NCI-H1048 (cell line): ENCODE measurements at regions not wholly inside any gene's neighbourhood (a gene's known extent, or its start where the extent isn't known, plus 50 kb on each side); places are given as distances from the start of the nearest gene placed in this dataset.

Experiments
- DNase-seq: peaks from one replicate; lab custom pipeline; 2025; lab: John Stamatoyannopoulos, UW

DNA sequence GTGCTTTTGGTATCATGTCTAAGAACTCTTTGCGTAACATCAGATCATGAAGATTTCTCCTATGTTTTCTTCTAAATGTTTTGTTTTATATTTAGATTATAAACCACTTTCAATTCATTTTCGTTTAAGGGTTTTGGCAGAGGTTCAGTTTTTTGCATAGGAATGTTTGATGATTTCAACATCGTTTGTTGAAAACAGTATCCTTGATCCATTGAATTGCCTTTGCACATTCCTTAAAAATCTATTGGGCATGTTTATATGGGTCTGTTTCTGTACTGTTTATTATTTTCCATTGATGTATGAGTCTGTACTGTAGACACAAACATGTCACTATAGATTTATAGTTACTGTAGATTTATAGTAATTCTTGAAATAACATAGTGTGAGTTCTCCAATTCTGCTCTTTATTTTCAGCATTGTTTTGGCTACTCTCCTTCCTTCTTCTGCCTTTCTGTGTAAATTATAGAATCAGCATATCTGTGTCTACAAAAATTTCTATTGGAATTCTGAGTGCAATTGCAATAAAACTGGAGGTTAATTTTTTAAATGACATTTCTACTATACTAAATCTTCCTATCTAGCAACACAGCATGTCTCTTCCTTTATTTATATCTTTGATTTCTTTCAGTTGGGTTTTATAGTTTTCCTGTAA, 374.0 kb downstream of the SV2B start:
- no peak for DNase-seq

DNA sequence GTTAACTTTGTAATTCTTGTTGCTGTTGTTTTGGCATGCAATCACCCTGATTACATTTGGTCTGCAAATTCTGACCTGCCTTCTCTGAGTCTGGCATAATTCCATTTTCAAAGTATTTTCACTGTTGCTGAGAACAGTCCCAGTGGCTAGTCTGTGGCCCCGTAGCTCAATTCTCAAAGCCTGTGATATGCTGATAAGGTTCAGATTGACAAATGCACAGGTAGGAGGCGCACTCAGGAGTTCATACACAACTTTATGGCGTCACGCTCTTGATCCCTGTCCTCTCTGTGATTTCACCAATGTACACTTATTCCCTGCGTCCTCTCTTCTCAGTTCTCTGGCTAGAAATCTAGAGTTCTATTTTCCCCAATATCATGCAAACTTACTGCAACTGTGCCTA, 376.6 kb upstream of the SLCO3A1 start:
- no peak for DNase-seq

DNA sequence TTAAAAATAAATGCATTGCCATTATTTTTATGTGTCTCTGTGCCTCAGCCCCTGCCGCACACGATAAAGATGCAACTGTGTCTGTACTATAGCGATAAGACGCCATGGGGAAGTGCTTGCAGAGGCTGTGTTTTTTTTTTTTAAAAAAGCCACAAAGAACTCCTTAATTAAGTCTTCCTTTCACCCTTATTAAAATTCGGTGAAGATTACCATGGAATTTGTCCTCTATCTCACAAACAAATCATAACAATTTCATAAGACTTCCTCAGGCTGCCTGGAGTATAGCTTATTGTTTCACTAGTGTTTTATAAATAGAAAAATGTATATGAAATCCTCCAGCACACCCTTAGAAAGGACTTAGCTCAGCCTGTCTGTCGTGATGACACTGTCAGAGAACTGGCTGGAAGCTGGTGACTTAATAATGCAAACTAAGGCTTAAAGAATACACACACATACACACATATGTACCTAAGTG, 374.8 kb upstream of the SLCO3A1 start:
- no peak for DNase-seq

DNA sequence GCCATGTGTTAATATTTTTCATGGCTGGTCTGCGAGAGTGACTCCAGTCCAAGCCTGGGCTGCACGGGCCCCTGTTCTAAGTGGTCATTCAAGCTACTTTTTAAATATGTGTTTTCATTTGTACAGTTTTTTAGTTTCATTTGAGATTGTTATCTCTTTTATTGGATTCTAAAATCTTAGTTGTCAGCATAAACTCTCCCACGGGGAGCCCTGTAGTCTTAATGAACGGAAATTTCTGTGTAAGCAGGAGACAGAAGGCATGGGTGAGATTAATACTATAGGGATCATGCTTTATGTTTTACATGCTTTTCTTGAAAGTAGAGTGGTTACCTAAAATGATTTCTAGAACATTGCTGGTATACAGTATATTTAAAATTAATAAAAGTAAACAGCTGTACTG, 373.1 kb upstream of the SLCO3A1 start:
- DNase-seq, result no peak

DNA sequence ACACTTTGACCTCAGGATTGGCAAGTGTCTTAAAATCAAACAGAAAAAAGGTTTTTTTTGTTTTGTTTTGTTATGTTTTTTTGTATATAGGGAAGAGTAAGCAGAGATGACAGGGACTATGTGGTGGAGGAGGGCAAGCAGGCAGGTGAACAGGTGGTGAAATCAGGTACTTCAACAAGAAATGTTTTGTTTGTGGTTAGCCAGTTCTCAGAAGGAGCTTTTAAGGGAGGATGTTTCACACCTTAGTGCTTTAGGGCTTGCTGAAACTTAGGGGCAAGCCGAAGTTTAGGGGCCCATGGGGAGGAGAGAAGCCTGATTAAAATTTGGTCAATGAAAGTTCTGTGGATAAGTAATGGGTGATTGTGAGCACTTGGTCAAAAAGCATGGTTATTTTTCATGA, 370.7 kb upstream of the SLCO3A1 start:
- DNase-seq, result no peak

DNA sequence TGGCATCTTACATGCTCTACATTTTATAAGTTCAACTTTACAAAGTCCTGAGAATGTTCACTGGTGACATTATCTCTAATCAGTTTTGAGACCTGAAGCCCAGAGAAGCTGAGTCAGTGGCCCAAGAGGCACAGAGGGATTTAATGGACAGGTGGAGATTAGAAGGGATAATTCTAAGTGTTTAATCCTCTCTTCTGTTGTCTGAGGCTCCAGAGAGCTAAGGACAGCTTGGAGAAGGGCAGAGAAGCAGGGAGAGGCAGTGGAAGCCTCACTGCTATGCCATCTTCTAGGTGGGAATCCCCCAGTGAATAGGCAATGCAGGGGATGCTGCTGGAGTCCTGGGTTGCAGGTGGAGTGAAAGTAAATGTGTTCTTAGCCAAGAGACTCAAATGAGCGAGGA, 369.4 kb upstream of the SLCO3A1 start:
- DNase-seq, result no peak

DNA sequence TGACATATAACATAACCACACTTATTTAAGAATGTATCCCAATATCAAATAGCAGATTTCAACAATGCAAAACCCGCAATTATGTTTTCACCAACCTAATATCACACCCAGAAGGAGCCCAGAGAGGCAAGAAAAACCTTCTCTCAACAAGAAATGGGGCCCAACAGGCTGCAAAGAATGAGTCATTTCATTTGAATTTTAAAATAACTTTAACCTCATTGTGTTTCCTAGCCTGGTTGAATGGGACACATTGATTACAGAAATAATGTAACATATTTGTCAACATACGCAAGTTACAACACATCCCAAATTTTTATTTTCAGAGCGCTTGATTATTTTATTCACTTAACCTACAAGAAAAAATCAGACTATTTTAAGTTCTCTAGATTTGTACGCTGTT, 365.1 kb upstream of the SLCO3A1 start:
- DNase-seq, result no peak

DNA sequence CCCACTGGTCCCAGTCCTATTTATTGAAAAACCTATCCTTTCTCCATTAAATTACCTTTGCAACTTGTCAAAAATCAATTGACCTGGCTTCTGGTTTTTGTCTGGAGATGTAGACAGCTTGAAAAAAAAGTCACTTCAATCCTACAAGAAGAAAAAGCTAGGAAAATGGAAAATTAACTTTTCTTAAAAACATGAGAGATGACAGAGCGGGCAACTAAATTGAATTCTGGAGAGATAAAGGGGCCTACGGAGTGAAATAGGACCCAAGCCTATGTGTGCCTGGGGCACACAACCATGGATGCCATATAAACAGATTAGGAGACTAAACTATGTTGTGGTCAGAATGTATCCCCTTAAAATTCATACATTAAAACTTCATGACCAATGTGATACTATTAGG, 363.3 kb upstream of the SLCO3A1 start:
- no peak for DNase-seq

DNA sequence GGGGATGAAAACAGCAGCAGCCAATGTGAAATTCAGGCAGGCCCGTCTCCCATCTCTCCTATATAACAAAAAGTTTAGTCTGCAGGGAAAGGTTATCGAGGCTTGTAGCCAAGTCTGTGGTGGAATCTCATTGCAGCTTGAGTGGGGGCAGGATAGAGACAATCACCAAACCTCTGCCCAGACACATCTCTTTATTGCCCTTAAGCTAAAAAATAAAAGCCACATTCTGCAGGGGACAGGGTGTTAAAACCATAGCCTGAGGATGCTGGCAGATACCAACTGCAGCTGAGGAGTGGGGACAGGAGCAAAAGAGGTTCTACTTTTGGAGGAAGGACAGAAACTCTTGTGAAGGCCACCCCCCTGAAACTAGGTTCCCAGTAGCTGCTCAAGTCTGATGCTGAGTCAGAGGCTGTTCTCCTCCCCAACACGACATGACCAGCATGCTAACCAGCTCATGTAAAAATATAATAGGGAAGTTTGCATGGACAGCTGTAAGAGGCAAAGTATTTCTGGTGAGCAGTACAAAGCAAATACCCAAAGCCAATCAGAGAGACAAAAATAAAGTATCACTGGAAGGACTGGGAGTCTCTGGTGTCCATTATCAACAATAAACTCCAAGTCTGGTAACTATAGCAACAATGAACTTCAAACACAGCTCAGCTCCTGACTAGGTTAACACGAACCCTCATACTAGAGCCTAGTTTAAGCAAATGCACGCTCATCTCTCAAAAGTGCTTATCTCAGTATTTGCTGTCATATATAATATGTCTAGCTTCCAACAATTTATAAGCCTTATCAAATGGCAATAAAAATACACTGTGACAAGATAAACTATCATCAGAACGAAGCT, 362.2 kb upstream of the SLCO3A1 start:
- no peak for DNase-seq

DNA sequence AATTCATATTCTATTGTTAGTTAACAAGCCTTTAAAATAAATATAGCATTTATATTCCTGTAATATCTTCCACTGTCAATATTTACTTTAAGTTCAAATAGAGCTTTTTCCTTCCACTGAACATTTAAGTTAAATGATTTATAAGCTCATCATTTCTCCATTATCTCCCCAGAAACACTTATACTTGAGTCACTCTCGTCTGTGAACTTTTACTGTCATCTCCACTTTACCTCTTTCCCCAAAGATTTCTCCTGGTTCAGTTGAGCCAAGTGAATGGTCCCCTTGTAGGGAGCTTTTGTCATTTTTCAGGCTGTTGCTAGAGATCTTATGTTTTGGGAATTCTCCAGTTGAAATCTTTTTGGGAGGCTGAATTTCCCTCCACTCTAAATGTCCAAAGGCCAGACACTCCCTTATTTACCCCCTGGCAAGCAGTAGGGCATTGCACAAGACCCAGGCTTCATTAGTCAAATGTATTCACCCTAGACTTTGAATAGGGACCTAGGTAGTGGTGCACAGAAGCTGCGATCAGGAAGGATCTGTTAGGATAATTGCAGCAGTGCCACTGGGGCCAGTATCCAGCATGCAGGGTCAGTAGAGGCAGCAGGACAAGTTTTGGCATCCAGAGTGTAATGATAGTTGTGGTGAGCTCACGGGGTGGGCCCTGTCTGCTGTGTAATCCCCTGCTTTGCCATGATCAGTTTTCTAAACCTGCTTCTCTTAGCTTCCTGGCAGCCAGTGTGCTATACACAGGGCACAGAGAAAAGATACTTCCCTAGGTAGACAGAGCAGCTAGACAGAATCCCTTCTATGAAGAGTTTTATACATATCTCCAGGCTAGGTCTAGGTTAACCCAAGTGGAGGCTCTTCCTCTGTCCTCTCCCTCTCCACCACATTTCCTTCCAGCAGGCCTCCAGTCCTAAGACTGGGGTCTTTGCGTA, 356.5 kb upstream of the SLCO3A1 start:
- DNase-seq, result no peak

DNA sequence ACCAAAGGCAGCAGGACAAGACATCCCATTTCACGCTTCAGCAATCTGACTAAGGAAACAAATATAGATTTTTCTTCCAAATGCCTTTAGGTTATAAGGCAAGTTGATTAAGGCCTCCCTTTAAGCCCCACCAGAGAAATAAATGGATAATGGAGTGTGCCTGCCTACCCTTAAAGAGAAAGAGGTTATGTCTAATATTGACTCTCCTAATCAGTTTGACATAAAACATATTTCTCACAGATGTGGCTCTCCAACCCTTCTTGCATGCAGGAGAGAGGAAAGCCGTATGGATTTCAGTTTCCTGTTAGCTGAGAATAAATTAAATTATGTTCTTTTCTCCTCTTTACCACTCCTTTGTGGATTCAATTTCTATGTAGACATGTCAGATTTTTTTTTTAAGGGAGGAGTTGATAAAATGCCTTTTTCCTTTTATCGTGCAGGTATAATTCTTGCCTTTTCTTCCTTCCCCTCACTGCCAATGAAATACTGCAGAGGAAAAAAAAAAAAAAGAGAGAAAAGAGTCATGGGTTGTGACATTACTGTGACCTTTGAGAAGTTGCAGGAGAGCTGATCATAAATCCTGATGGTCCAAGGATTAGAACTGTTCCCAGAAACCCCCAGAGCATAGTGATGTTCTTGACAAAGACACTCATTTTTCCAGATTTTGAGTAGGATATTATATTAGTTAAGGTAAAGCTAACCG, 355.3 kb upstream of the SLCO3A1 start:
- DNase-seq, result no peak

DNA sequence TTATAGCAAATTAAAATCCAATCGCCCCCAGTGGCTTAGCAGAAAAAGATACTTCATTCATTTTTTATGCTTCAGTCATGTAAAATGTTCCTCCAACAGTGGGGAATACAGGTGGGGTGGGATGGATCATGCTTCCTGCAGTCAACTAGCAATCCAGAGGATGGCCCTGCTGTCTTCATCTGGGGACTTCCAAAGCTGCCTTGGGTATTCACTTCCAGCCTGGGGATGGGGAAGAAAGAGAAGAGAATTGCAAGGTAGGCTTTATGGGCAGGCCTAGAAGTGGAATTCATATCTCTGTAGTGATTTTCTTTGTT, 354.8 kb upstream of the SLCO3A1 start:
- DNase-seq, result no peak

DNA sequence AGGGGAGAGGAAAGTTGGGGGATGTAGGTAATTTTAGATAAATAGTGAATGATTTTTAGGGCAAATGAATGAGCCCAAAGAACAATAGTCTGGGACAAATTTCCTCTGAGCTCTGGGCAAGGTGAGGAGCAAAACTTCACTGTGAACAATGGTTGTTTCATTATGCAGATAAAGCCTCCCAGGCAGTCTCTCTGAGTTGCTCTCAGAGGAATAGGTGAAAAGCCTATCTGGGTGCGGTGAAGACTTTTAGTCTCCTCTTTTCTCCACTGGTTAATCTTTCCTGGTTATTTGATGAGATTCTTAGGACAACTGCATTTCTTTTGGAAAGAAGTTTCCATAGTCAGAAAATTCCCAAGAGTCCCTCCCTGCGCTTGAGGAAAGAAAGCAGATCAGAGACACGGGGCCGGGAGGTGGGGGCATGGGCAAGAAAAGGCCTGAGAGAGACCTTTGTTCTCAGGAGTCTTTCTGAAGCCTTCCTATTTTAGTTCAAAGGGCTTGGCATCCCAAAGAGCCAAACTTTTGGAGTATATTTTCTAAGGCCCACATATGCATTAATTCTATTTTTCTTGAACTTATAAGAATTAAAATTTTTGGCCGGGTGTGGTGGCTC, 353.6 kb upstream of the SLCO3A1 start:
- no peak for DNase-seq

DNA sequence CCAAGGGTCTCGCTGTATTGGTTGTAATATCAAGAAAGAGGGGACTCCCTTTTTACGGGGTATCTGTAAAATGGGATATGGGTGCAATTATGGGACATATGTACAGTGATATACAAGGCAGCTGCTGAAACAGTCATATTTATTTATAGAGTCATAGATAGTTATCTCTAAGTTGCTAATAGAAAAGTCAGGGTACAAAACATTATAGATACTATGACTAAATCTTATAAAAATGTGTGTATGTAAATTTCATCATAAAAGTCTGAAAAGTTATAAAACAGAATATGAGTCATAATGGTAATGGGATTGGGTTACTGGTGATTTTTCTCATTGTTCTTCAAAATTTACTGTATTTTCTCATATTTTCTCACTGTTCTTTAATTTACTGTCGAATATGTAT, 344.9 kb upstream of the SLCO3A1 start:
- DNase-seq, result no peak

DNA sequence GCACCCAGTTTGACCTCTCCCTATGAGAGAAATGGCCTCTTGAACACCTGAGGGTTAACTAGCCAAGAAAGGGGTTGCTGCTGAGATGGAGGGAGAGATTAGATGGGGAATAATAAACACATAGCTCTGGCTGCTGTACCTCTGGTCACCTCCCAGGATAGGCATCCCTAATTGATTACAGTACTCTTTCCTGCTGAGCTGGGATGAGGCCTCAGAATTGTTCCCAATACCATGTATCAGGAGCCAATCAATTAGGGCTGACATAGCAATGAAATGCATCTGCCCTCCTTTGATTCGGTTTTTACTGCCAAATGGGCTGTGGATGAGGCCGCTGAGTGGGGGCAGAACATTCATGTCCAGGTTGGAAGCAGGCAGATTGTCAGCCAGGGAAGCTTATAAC, 339.4 kb upstream of the SLCO3A1 start:
- DNase-seq, result no peak

DNA sequence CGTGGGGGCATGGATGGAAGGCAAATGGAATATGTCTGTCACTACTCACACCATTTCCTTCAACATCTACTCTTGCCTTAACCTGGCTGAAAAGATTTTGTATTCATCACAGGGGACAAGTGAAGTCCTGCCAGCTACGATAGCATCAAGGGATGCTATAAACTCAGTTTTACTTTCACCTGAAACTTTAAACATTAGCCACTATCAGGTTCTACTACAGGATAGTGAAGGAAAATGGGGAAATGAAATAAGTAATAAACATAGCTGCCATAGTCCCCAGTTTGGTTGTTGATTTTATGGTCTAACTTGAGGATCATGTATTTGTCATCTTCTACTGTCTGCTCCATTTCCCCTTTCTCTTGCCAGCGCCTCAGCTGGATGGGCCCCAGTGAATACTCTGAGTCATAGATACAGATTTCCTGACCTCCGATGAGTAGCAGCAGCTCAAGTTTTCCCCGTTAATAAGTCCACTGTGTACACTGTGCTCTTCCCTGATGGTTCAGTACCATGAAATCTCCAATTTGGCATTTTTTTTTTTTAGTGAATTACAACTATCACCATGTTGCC, 338.2 kb upstream of the SLCO3A1 start:
- no peak for DNase-seq

DNA sequence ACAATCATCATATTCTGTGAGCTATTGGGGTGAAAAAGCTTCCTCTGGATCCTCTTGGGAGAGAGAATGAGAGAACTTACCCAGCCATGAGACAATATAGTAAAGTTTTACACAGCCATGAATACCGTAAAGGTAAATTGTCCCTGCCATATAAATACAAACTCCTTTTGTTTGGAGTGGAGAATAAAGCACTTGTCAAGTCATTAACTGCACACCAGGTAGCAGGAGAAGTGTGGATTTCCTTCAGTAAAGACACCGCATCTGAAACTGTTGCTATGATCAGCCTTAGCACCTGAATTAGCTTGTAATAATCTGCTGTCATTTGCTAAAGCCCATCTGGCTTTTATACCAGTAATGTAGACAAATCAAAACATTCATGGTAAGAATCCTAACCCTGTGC, 336.6 kb upstream of the SLCO3A1 start:
- no peak for DNase-seq

DNA sequence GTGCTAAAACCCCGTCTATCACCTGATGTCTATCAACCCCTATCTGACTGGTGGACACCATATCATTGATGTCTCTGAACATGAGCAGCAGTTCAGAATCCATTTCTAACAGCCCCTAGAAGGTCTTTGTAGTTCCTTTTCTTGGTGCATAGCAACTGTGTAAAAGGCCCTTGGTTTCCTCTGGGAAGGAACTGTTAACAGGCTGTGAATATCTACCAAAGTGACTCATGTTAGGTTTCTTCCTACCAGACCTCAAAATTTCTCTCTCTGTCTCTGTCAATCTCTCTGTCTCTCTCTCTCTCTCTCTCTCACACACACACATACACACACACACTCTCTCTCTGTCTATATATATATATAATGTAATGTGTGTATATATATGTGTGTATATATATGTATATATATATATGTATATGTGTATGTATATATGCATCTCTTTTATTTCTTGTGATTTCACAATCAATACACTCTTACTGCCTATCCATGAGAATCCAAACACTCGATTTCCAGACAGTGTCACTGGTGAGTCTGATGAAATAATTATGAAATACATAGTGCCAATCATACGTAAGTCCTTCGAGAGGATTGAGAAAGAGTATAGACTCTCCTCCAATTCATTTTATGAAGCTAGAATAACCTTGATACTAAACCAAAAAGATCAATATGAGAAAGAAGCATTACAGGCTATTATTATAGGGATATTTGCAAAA, 335.9 kb upstream of the SLCO3A1 start:
- DNase-seq, result no peak

DNA sequence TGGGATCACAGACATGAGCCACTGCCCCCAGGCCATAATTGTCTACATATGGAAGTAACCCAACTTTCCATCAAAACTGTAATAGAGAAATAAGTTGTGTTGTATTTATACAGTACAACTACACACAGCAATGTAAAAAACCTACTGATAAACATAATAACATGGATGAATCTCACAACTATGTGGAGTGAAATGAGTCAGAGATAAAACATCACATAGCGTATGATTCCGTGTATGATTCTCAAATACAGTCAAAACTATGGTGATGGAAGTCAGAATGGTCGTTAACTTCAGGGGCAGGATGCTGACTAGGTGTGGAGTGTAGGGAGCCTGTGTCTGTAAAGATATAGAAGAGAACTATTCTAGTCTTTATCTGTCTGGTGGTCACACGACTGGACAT, 332.7 kb upstream of the SLCO3A1 start:
- no peak for DNase-seq

DNA sequence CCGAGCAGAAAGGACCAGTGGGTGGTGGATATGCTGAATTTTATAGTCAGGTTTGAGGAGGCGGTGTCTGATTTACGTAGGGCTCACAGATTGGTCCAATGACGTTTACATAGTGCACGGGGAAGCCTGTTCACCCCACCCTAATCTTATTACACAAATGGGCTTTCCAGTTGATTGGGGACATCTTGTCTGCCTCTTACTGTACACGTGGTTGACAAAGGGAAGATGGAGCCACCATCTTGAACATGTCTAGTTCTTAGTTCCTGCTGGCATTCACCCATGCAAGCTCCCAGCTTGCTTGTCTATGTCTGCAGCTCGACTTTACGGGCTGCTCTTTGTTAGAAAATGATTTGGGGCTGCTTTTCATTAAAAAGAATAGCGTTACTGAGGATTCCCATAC, 332.0 kb upstream of the SLCO3A1 start:
- no peak for DNase-seq

DNA sequence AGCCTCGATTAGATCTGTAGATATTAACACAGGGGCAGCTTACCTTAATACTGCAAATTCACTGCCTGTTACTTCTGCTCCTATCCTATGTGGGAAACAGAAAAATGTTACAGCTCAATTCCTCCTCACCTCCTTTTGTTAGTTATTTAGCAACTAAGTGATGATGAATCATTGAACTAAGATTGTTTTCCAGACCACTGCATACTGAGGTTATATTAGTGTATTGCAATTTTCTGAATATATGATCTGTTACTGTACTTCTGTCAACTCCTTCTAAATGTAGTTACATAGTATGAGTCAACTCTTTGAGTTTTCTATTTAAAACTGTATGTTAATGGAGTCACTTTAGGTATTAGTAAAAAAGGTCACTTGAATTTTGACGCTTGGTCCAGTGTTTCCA, 331.5 kb upstream of the SLCO3A1 start:
- no peak for DNase-seq
